Loucy (cell line): ENCODE measurements at regions not wholly inside any gene's neighbourhood (a gene's known extent, or its start where the extent isn't known, plus 50 kb on each side); places are given as distances from the start of the nearest gene placed in this dataset.

Experiments
- H2AFZ ChIP-seq: fragments of 200-600 bp; sonication (generic); 2 replicates; pipeline ENCODE4 v1.6.0; 2016; ENCODE audit warnings: antibody characterized with exemption, mild to moderate bottlenecking, low read length, moderate library complexity
- H3F3A ChIP-seq: fragments of 200-600 bp; 2 replicates; pipeline ENCODE4 v1.6.0; 2016; ENCODE audit warnings: antibody characterized with exemption, low read depth, mild to moderate bottlenecking
- H3K27me3 ChIP-seq: fragments of 200-600 bp; sonication (generic); 2 replicates; pipeline ENCODE4 v1.6.1; 2014; ENCODE audit warnings: low read length, mild to moderate bottlenecking; ENCODE audit not compliant: insufficient read depth, poor library complexity, severe bottlenecking
- H3K36me3 ChIP-seq: fragments of 200-600 bp; sonication (generic); 2 replicates; pipeline ENCODE4 v1.6.1; 2016; ENCODE audit warnings: low read length; ENCODE audit not compliant: insufficient read depth
- H3K4me1 ChIP-seq: fragments of 200-600 bp; sonication (generic); 2 replicates; pipeline ENCODE4 v1.5.1; 2014; ENCODE audit warnings: low read length, mild to moderate bottlenecking; ENCODE audit not compliant: insufficient read depth, poor library complexity, severe bottlenecking
- H3K4me2 ChIP-seq: fragments of 200-600 bp; sonication (generic); 2 replicates; pipeline ENCODE4 v1.6.0; 2014; ENCODE audit warnings: antibody characterized with exemption, low read length, low read depth, mild to moderate bottlenecking; ENCODE audit not compliant: poor library complexity, severe bottlenecking
- H3K4me3 ChIP-seq: fragments of 200-600 bp; sonication (generic); 2 replicates; pipeline ENCODE4 v1.5.1; 2014; ENCODE audit warnings: low read length, mild to moderate bottlenecking, mixed read lengths; ENCODE audit not compliant: poor library complexity, severe bottlenecking
- H3K79me2 ChIP-seq: fragments of 200-600 bp; sonication (generic); 2 replicates; pipeline ENCODE4 v1.6.1; 2014; ENCODE audit warnings: low read length; ENCODE audit not compliant: insufficient read depth
- H3K9ac ChIP-seq: fragments of 200-600 bp; sonication (generic); 2 replicates; pipeline ENCODE4 v1.6.0; 2014; ENCODE audit warnings: mild to moderate bottlenecking, low read depth, low read length, moderate library complexity; ENCODE audit not compliant: poor library complexity, severe bottlenecking
- H3K9me2 ChIP-seq: fragments of 200-600 bp; sonication (generic); replicated peaks from 2 replicates; pipeline ENCODE4 v1.6.1; 2016; ENCODE audit warnings: low read depth, low read length, mixed read lengths
- H3K9me3 ChIP-seq: fragments of 200-600 bp; sonication (generic); 2 replicates; pipeline ENCODE4 v1.6.1; 2014; ENCODE audit warnings: mild to moderate bottlenecking, antibody characterized with exemption, low read length, low read depth; ENCODE audit not compliant: insufficient read depth
- H4K20me1 ChIP-seq: fragments of 200-600 bp; sonication (generic); 2 replicates; pipeline ENCODE4 v1.6.0; 2014; ENCODE audit warnings: antibody characterized with exemption, low read length, mild to moderate bottlenecking; ENCODE audit not compliant: insufficient read depth, poor library complexity, severe bottlenecking
- EZH2phosphoT487 ChIP-seq: fragments of 200-600 bp; IDR thresholded peaks from 2 replicates; pipeline ENCODE4 v1.6.1; 2018; ENCODE audit warnings: antibody characterized with exemption, mild to moderate bottlenecking, moderate library complexity, borderline replicate concordance
- TF ChIP-seq, protein P1 (sequence below): fragments of 200-600 bp; sonication (generic); conservative IDR thresholded peaks from 2 replicates; pipeline ENCODE4 v1.5.1; 2014; ENCODE audit warnings: mild to moderate bottlenecking, antibody characterized with exemption, low read length

DNA sequence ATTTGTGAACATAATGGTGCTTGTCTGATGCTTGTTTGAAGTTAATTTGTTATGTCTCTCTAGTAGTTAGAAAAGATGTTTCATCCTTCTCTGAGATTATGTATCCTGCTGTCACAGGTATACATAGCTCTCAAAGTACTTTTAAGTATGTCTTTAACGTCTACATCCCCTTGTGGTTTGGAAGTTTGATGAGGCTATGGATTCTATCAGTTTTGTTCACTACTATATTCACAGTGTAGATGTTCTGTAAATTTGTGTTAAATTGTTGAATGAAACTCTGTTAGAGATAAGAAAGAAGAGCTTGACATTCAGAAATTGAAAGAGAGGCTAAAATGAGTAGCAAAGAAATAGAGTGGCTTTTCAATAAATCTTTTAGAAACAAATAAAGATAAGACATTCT is 304.6 kb upstream of the MIR17HG start:
- H3K9me2 ChIP-seq: no peaks in the 10 kb centered on the region
- no peaks in the 10 kb centered on the region for H3K9me3 ChIP-seq
- no peaks in the 10 kb centered on the region for H3K36me3 ChIP-seq
- H3K9ac ChIP-seq: no peak overlapping the region
- H3K4me3 ChIP-seq: no peak overlapping the region
- no peak overlapping the region for H3K4me2 ChIP-seq
- H3K4me1 ChIP-seq: no peaks in the 10 kb centered on the region
- no peak overlapping the region for H2AFZ ChIP-seq
- H3K27me3 ChIP-seq: no peaks in the 10 kb centered on the region
- no peaks in the 10 kb centered on the region for H3K79me2 ChIP-seq
- no peaks in the 10 kb centered on the region for H4K20me1 ChIP-seq
- H3F3A ChIP-seq: no peaks in the 10 kb centered on the region
- TF ChIP-seq, protein P1, sequence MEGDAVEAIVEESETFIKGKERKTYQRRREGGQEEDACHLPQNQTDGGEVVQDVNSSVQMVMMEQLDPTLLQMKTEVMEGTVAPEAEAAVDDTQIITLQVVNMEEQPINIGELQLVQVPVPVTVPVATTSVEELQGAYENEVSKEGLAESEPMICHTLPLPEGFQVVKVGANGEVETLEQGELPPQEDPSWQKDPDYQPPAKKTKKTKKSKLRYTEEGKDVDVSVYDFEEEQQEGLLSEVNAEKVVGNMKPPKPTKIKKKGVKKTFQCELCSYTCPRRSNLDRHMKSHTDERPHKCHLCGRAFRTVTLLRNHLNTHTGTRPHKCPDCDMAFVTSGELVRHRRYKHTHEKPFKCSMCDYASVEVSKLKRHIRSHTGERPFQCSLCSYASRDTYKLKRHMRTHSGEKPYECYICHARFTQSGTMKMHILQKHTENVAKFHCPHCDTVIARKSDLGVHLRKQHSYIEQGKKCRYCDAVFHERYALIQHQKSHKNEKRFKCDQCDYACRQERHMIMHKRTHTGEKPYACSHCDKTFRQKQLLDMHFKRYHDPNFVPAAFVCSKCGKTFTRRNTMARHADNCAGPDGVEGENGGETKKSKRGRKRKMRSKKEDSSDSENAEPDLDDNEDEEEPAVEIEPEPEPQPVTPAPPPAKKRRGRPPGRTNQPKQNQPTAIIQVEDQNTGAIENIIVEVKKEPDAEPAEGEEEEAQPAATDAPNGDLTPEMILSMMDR: no peak
- no peak for TF ChIP-seq EZH2phosphoT487

DNA sequence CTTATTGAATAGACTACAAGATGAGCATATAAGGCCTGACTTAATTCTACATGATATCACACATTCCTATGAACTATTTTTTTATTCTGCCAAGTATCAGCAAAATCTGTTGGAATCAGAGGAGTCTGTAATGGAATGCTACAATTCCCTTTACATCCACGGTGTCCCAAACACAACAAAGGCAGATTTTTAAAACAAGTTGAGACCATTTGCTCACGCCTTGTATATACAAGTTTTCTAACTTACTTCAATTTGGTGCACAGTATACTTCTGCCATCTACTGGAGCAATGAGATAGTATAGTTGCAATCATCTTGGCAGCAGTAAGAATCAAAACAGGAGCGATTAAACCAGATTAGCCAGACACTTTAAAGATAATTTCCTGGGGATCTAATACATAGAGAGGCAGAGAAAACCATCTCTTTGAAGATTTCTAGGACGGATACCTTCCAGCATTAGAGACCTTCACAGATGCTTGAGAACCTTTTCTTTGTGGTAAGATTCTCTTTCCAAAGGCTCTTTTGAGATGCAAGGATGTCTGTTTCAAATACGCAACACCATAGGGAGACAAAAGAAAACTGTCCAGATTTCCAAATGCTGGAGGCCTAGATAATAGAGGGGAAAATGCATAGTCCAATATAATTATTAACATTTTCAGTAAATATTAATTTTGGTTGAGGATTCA is 302.0 kb upstream of the MIR17HG start:
- H3K4me1 ChIP-seq: no peaks in the 10 kb centered on the region
- H3K79me2 ChIP-seq: no peaks in the 10 kb centered on the region
- no peaks in the 10 kb centered on the region for H3K36me3 ChIP-seq
- H2AFZ ChIP-seq: no peak overlapping the region
- no peak overlapping the region for H3K9ac ChIP-seq
- H3K27me3 ChIP-seq: no peaks in the 10 kb centered on the region
- no peak overlapping the region for H3K4me3 ChIP-seq
- no peaks in the 10 kb centered on the region for H3K9me2 ChIP-seq
- no peak overlapping the region for H3K4me2 ChIP-seq
- TF ChIP-seq, protein P1: peak; percentile 47
- TF ChIP-seq EZH2phosphoT487: no peak
- no peaks in the 10 kb centered on the region for H3F3A ChIP-seq
- no peaks in the 10 kb centered on the region for H4K20me1 ChIP-seq
- H3K9me3 ChIP-seq: no peaks in the 10 kb centered on the region

DNA sequence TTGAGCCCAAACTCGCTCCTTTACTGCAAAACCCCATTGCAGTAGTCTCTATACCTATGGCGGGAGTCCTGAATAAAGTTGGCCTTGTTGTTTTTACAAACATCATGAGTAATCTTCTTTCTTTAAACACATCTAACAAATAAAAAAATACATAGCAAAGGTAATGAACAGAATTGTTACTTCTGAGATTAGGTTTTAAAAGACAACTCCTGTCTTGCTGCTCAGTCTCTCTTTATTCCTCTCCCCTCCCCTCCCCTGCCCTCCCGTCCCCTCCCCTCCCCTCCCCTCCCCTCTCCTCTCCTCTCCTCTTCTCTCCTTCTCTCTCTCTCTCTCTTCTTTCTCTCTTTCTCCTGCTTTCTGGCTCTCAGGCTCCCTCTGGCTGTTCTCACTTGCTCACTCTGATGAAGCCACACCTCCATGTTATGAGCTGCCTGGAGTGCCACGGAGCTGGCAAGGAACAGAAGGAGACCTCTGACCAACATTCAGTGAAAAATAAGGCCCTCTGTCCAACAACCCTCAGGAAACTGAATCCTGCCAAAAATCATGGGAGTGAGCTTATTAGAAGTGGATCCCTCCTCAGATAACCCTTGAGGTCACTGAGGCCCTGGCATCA is 300.7 kb upstream of the MIR17HG start:
- H3K9ac ChIP-seq: no peak overlapping the region
- no peak overlapping the region for H3K4me2 ChIP-seq
- TF ChIP-seq EZH2phosphoT487: no peak
- TF ChIP-seq, protein P1: no peak
- H2AFZ ChIP-seq: no peak overlapping the region
- H4K20me1 ChIP-seq: no peaks in the 10 kb centered on the region
- H3F3A ChIP-seq: no peaks in the 10 kb centered on the region
- no peaks in the 10 kb centered on the region for H3K4me1 ChIP-seq
- H3K79me2 ChIP-seq: no peaks in the 10 kb centered on the region
- no peaks in the 10 kb centered on the region for H3K36me3 ChIP-seq
- no peaks in the 10 kb centered on the region for H3K27me3 ChIP-seq
- no peaks in the 10 kb centered on the region for H3K9me3 ChIP-seq
- H3K4me3 ChIP-seq: no peak overlapping the region
- H3K9me2 ChIP-seq: no peaks in the 10 kb centered on the region
